HG02610 (cell line): ENCODE measurements at regions not wholly inside any gene's neighbourhood (a gene's known extent, or its start where the extent isn't known, plus 50 kb on each side); places are given as distances from the start of the nearest gene placed in this dataset.
"Not testable (repeated sequence)": the region's sequence is repeated elsewhere in the genome, so short reads cannot be mapped to it uniquely, and the experiment has no call there.

Source experiments
- ATAC-seq: cut with Tn5 transposase; IDR thresholded peaks from one replicate; pipeline ENCODE4 v1.9.1; 2021; ENCODE audit warnings: mild to moderate bottlenecking, moderate library complexity; ENCODE audit not compliant: unreplicated experiment

GRCh38 chr3:68676136-68676535, 256.2 kb downstream of the TAFA4 start:
- no peak for ATAC-seq

- no peak for ATAC-seq
Observed at GRCh38 chr3:68667346-68667745, 265.0 kb downstream of the TAFA4 start.

- no peak for ATAC-seq
Observed at GRCh38 chr3:68666429-68667136, 265.8 kb downstream of the TAFA4 start.

GRCh38 chr3:68664276-68664675, 268.1 kb downstream of the TAFA4 start:
- ATAC-seq, result no peak

GRCh38 chr3:68662176-68662575, 270.2 kb downstream of the TAFA4 start:
- no peak for ATAC-seq

- not testable (repeated sequence) for ATAC-seq
Observed at GRCh38 chr3:68650657-68651056, 281.7 kb downstream of the TAFA4 start.

GRCh38 chr3:68648494-68648893, 283.9 kb downstream of the TAFA4 start:
- no peak for ATAC-seq

- ATAC-seq, result no peak
Observed at GRCh38 chr3:68631850-68632545, 300.3 kb downstream of the TAFA4 start.

- no peak for ATAC-seq
Observed at GRCh38 chr3:68620211-68620610, 312.1 kb downstream of the TAFA4 start.

- ATAC-seq, result no peak
Observed at GRCh38 chr3:68614087-68614486, 318.3 kb downstream of the TAFA4 start.

GRCh38 chr3:68571321-68571720, 361.0 kb downstream of the TAFA4 start:
- no peak for ATAC-seq

GRCh38 chr3:68560728-68561127, 371.6 kb downstream of the TAFA4 start:
- ATAC-seq, result no peak

GRCh38 chr3:68535782-68536181, 396.6 kb downstream of the TAFA4 start:
- no peak for ATAC-seq

GRCh38 chr3:68523330-68523729, 409.0 kb downstream of the TAFA4 start:
- no peak for ATAC-seq

GRCh38 chr3:68515237-68515636, 417.1 kb downstream of the TAFA4 start:
- no peak for ATAC-seq

- no peak for ATAC-seq
Observed at GRCh38 chr3:68504201-68504600, 428.1 kb downstream of the TAFA4 start.

GRCh38 chr3:68485845-68486244, 446.5 kb downstream of the TAFA4 start:
- not testable (repeated sequence) for ATAC-seq

GRCh38 chr3:68485051-68485450, 447.3 kb downstream of the TAFA4 start:
- ATAC-seq, result no peak

GRCh38 chr3:68483601-68484000, 448.7 kb downstream of the TAFA4 start:
- no peak for ATAC-seq

- no peak for ATAC-seq
Observed at GRCh38 chr3:68483041-68483440, 449.3 kb downstream of the TAFA4 start.

- ATAC-seq, result no peak
Observed at GRCh38 chr3:68482565-68482964, 449.8 kb downstream of the TAFA4 start.

GRCh38 chr3:68479779-68480178, 452.6 kb downstream of the TAFA4 start:
- ATAC-seq, result no peak
